Transverse colon (tissue), 4 donors: ENCODE measurements at regions not wholly inside any gene's neighbourhood (a gene's known extent, or its start where the extent isn't known, plus 50 kb on each side); places are given as distances from the start of the nearest gene placed in this dataset.

Experiments used
- CTCF ChIP-seq, 5 experiments: fragments of 200-600 bp in 3 of 5; fragments of 450-650 bp in 2 of 5; sonication (generic) in 3 of 5; IDR thresholded peaks; 1 replicate in 2 of 5; 2 replicates in 3 of 5; pipeline ENCODE4 v1.5.1; 2016 to 2017; ENCODE audit warnings: antibody characterized with exemption in 5 of 5, inconsistent platforms in 3 of 5, mild to moderate bottlenecking in 2 of 5, moderate library complexity in 1 of 5
- EP300 ChIP-seq: sonication (generic); formaldehyde crosslinking; IDR thresholded peaks from one replicate; pipeline ENCODE4 v1.6.1; 2017; ENCODE audit warnings: antibody characterized with exemption, low read depth
- POLR2AphosphoS5 ChIP-seq, 3 donors: sonication (generic); formaldehyde crosslinking; IDR thresholded peaks; one replicate each; pipeline ENCODE4 v1.6.1; 2016; ENCODE audit warnings: antibody characterized with exemption in 3 of 3

- TF ChIP-seq CTCF (IDR thresholded peaks at IDR 0.05), result no peak
- no peak for TF ChIP-seq POLR2AphosphoS5 (IDR thresholded peaks at IDR 0.05)
- TF ChIP-seq EP300, result no peak
Observed at GRCh38 chr9:18136354-18136994, 337.5 kb upstream of the ADAMTSL1 start.
